ENCODE measurements at regions not wholly inside any gene's neighbourhood (a gene's known extent, or its start where the extent isn't known, plus 50 kb on each side); places are given as distances from the start of the nearest gene placed in this dataset.

DNA sequence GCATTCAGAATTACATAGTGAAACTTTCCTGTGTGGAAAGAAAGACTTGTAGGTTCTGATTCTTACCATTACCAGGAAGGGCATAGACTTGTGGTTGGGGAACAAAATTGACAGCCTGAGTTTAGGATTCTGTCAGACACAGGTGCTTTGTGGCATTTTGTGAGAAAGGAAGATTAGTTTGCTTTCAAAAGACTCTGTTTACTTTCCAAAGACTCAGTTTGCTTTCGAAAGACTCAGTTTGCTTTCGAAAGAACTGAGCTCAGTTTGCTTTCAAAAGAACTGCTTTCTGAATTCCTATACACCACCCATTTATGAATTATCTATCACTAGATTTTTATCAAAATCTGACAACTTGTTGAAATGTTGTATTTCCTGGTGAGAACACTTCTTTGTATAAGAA lies 1381.2 kb downstream of the NLGN4Y start (continued):
- no peak for TF ChIP-seq STAT1 (IDR thresholded peaks at IDR 0.05; ENCODE audit: unreplicated experiment)
- no peak for TF ChIP-seq POLR2AphosphoS5 (IDR thresholded peaks at IDR 0.05; ENCODE audit: low read depth)
- TF ChIP-seq, protein P1, sequence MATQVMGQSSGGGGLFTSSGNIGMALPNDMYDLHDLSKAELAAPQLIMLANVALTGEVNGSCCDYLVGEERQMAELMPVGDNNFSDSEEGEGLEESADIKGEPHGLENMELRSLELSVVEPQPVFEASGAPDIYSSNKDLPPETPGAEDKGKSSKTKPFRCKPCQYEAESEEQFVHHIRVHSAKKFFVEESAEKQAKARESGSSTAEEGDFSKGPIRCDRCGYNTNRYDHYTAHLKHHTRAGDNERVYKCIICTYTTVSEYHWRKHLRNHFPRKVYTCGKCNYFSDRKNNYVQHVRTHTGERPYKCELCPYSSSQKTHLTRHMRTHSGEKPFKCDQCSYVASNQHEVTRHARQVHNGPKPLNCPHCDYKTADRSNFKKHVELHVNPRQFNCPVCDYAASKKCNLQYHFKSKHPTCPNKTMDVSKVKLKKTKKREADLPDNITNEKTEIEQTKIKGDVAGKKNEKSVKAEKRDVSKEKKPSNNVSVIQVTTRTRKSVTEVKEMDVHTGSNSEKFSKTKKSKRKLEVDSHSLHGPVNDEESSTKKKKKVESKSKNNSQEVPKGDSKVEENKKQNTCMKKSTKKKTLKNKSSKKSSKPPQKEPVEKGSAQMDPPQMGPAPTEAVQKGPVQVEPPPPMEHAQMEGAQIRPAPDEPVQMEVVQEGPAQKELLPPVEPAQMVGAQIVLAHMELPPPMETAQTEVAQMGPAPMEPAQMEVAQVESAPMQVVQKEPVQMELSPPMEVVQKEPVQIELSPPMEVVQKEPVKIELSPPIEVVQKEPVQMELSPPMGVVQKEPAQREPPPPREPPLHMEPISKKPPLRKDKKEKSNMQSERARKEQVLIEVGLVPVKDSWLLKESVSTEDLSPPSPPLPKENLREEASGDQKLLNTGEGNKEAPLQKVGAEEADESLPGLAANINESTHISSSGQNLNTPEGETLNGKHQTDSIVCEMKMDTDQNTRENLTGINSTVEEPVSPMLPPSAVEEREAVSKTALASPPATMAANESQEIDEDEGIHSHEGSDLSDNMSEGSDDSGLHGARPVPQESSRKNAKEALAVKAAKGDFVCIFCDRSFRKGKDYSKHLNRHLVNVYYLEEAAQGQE (IDR thresholded peaks at IDR 0.05; ENCODE audit: unreplicated experiment): no peak
- no peak for TF ChIP-seq EZH2 (IDR thresholded peaks at IDR 0.05; ENCODE audit: low read depth, unreplicated experiment)
- TF ChIP-seq NANOG (IDR thresholded peaks at IDR 0.05; ENCODE audit: borderline replicate concordance): no peak
- TF ChIP-seq, protein P2, sequence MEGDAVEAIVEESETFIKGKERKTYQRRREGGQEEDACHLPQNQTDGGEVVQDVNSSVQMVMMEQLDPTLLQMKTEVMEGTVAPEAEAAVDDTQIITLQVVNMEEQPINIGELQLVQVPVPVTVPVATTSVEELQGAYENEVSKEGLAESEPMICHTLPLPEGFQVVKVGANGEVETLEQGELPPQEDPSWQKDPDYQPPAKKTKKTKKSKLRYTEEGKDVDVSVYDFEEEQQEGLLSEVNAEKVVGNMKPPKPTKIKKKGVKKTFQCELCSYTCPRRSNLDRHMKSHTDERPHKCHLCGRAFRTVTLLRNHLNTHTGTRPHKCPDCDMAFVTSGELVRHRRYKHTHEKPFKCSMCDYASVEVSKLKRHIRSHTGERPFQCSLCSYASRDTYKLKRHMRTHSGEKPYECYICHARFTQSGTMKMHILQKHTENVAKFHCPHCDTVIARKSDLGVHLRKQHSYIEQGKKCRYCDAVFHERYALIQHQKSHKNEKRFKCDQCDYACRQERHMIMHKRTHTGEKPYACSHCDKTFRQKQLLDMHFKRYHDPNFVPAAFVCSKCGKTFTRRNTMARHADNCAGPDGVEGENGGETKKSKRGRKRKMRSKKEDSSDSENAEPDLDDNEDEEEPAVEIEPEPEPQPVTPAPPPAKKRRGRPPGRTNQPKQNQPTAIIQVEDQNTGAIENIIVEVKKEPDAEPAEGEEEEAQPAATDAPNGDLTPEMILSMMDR (conservative IDR thresholded peaks at IDR 0.05; ENCODE audit: low read depth in 2 of 2): no peak
- no peak for TF ChIP-seq JUNB (IDR thresholded peaks at IDR 0.05; ENCODE audit: unreplicated experiment)
- TF ChIP-seq ZNF331 (CRISPR knock-in tag; IDR thresholded peaks at IDR 0.05; ENCODE audit: low read depth): no peak

DNA sequence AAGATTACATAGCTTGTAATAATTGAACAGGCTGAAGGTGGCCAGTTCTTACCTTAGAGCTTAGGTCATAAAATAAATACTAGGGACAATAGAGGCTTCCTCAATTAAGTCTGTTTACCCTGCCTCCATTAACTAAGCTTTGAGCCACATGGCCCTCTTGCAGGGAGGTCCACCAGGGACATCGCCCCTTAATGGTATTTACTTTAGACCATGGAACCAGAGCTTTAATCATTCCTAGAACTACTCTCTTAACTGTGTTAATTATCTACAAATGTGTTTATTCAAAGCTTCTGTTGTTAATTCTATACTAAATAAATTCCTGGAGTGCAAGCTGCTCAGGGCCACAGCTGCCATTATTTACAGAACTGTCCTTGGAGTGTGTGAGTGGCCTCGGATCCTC lies 1402.2 kb downstream of the NLGN4Y start:
- no peaks in the 10 kb centered on the region for H3K79me2 ChIP-seq (replicated peaks; ENCODE audit: insufficient read depth)
- H4K20me1 ChIP-seq (replicated peaks; ENCODE audit: insufficient read depth): no peaks in the 10 kb centered on the region
- no peak overlapping the region for H2AFZ ChIP-seq
- H3K9me2 ChIP-seq (ENCODE audit: insufficient read depth): no peaks in the 10 kb centered on the region
- H3K27me3 Mint-ChIP-seq (ENCODE audit: insufficient read depth, low read depth, poor library complexity): no peaks in the 10 kb centered on the region
- ATAC-seq (no peak), DNase-seq (ENCODE audit: low spot score) (no peak)
- no peaks in the 10 kb centered on the region for H3K27me3 ChIP-seq (ENCODE audit: insufficient read depth)
- H3K4me1 Mint-ChIP-seq: no peaks in the 10 kb centered on the region
- H3K36me3 ChIP-seq (ENCODE audit: insufficient read depth): no peaks in the 10 kb centered on the region
- no peak overlapping the region for H3K27ac Mint-ChIP-seq
- H3K4me3 ChIP-seq: no peak overlapping the region
- peaks cover 6% of the 10 kb centered on the region; the same call in 1 of the 3 replicates for H3K9me3 Mint-ChIP-seq
- no peaks in the 10 kb centered on the region for H3F3A ChIP-seq (replicated peaks; ENCODE audit: low read depth)
- no peaks in the 10 kb centered on the region for H3K4me1 ChIP-seq (ENCODE audit: insufficient read depth)
- no peak overlapping the region for H3K4me2 ChIP-seq
- no peak overlapping the region for H3K4me3 Mint-ChIP-seq
- H3K27ac ChIP-seq (ENCODE audit: low read depth): no peak overlapping the region
- H3K36me3 Mint-ChIP-seq (ENCODE audit: low read depth): no peaks in the 10 kb centered on the region
- TF ChIP-seq, protein P2 (conservative IDR thresholded peaks at IDR 0.05; ENCODE audit: low read depth in 2 of 2): no peak
- TF ChIP-seq, protein P3, sequence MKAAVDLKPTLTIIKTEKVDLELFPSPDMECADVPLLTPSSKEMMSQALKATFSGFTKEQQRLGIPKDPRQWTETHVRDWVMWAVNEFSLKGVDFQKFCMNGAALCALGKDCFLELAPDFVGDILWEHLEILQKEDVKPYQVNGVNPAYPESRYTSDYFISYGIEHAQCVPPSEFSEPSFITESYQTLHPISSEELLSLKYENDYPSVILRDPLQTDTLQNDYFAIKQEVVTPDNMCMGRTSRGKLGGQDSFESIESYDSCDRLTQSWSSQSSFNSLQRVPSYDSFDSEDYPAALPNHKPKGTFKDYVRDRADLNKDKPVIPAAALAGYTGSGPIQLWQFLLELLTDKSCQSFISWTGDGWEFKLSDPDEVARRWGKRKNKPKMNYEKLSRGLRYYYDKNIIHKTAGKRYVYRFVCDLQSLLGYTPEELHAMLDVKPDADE (IDR thresholded peaks at IDR 0.05): no peak
- no peak for TF ChIP-seq JUNB (IDR thresholded peaks at IDR 0.05; ENCODE audit: unreplicated experiment)
- TF ChIP-seq, protein P4, sequence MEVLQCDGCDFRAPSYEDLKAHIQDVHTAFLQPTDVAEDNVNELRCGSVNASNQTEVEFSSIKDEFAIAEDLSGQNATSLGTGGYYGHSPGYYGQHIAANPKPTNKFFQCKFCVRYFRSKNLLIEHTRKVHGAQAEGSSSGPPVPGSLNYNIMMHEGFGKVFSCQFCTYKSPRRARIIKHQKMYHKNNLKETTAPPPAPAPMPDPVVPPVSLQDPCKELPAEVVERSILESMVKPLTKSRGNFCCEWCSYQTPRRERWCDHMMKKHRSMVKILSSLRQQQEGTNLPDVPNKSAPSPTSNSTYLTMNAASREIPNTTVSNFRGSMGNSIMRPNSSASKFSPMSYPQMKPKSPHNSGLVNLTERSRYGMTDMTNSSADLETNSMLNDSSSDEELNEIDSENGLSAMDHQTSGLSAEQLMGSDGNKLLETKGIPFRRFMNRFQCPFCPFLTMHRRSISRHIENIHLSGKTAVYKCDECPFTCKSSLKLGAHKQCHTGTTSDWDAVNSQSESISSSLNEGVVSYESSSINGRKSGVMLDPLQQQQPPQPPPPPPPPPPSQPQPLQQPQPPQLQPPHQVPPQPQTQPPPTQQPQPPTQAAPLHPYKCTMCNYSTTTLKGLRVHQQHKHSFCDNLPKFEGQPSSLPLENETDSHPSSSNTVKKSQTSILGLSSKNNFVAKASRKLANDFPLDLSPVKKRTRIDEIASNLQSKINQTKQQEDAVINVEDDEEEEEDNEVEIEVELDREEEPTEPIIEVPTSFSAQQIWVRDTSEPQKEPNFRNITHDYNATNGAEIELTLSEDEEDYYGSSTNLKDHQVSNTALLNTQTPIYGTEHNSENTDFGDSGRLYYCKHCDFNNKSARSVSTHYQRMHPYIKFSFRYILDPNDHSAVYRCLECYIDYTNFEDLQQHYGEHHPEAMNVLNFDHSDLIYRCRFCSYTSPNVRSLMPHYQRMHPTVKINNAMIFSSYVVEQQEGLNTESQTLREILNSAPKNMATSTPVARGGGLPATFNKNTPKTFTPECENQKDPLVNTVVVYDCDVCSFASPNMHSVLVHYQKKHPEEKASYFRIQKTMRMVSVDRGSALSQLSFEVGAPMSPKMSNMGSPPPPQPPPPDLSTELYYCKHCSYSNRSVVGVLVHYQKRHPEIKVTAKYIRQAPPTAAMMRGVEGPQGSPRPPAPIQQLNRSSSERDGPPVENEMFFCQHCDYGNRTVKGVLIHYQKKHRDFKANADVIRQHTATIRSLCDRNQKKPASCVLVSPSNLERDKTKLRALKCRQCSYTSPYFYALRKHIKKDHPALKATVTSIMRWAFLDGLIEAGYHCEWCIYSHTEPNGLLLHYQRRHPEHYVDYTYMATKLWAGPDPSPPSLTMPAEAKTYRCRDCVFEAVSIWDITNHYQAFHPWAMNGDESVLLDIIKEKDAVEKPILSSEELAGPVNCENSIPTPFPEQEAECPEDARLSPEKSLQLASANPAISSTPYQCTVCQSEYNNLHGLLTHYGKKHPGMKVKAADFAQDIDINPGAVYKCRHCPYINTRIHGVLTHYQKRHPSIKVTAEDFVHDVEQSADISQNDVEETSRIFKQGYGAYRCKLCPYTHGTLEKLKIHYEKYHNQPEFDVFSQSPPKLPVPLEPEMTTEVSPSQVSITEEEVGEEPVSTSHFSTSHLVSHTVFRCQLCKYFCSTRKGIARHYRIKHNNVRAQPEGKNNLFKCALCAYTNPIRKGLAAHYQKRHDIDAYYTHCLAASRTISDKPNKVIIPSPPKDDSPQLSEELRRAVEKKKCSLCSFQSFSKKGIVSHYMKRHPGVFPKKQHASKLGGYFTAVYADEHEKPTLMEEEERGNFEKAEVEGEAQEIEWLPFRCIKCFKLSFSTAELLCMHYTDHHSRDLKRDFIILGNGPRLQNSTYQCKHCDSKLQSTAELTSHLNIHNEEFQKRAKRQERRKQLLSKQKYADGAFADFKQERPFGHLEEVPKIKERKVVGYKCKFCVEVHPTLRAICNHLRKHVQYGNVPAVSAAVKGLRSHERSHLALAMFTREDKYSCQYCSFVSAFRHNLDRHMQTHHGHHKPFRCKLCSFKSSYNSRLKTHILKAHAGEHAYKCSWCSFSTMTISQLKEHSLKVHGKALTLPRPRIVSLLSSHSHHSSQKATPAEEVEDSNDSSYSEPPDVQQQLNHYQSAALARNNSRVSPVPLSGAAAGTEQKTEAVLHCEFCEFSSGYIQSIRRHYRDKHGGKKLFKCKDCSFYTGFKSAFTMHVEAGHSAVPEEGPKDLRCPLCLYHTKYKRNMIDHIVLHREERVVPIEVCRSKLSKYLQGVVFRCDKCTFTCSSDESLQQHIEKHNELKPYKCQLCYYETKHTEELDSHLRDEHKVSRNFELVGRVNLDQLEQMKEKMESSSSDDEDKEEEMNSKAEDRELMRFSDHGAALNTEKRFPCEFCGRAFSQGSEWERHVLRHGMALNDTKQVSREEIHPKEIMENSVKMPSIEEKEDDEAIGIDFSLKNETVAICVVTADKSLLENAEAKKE (CRISPR knock-in tag; IDR thresholded peaks at IDR 0.05): no peak
- no peak for TF ChIP-seq EZH2phosphoT487 (IDR thresholded peaks at IDR 0.05; ENCODE audit: unreplicated experiment)

All from GM23338 (cell line).